NT2/D1 (cell line): ENCODE measurements at regions not wholly inside any gene's neighbourhood (a gene's known extent, or its start where the extent isn't known, plus 50 kb on each side); places are given as distances from the start of the nearest gene placed in this dataset.

ENCODE experiments used
- SUZ12 ChIP-seq: IDR thresholded peaks from 2 replicates; pipeline ENCODE4 v1.6.1; 2011; ENCODE audit not compliant: insufficient read length, insufficient read depth; ENCODE audit errors: extremely low read depth
- YY1 ChIP-seq: IDR thresholded peaks from 2 replicates; pipeline ENCODE4 v1.6.1; 2011; ENCODE audit not compliant: insufficient read length, insufficient read depth
- ZNF274 ChIP-seq: IDR thresholded peaks from 2 replicates; pipeline ENCODE4 v1.6.1; 2011; ENCODE audit warnings: mild to moderate bottlenecking, low read depth, low read length

DNA sequence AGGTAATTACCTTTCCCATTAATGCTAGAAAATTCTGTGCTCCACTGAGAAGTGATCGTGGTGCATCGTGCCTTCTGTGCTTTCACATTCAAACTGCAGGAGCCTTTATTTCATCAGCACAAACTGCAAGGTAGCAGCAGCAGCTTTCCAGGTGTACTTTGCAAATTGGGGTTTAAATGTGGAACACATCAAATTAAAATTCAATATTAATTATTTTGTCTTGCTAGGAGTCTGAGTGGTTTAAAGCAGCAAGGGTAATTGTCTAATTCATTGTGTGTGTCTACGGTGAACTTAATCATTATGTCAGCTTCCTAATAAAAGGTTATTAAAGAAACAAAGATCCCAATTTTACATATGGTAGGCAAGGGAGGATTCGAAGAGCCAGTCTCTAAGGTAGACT is 180.8 kb upstream of the ATP5MC3 start:
- no peak for TF ChIP-seq YY1
- TF ChIP-seq ZNF274 = no peak
- no peak for TF ChIP-seq SUZ12
